GM21619 (cell line): ENCODE measurements at regions not wholly inside any gene's neighbourhood (a gene's known extent, or its start where the extent isn't known, plus 50 kb on each side); places are given as distances from the start of the nearest gene placed in this dataset.
"Not testable (repeated sequence)": the region's sequence is repeated elsewhere in the genome, so short reads cannot be mapped to it uniquely, and the experiment has no call there.

Experiments used
- ATAC-seq: cut with Tn5 transposase; IDR thresholded peaks from one replicate; pipeline ENCODE4 v1.9.1; 2021; ENCODE audit not compliant: unreplicated experiment

GRCh38 chr17:15858082-15858481 is 86.8 kb upstream of the ADORA2B start:
- ATAC-seq: not testable (repeated sequence)

DNA sequence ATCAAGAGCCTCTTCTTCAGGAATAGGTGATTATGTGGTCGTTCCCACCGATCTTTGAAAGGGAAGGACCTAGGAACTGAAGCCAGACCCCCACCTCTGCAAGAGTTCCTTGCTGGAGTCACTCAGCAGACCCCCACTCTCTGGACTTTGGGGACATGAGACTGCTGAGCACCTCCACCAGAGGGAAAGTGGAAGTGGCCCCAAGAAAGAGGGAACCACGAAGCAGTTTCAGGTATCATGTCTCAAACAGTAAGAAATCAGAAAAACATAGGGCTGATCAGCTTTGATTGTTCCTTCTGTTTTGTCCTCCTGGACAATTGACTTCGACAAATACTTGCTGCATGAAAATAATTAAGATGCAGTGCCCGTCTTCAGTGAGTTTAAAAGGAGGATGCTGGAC is 84.2 kb upstream of the ADORA2B start:
- peak; percentile 54 for ATAC-seq

DNA sequence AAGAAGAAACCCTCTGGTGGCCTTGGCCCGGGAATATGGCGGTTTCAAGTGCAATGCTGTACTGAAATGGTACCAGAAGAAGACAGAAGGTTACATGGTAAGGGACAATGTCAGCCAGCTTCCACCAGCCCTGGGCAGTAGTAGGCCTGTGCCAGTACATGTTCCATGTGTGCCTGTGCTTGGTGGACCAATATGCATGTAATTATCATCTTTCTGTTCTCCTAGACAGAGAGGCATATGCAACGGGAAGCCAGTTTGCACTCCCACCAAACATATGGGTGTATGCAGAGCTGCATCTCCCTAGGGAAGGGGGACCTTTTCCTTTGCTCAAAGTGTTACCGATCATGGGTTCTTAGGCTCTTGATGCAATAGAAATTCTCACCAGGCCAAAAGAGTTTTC is 80.9 kb upstream of the ADORA2B start:
- not testable (repeated sequence) for ATAC-seq

GRCh38 chr17:15864472-15864871 is 80.5 kb upstream of the ADORA2B start:
- ATAC-seq: not testable (repeated sequence)

- not testable (repeated sequence) for ATAC-seq
Observed at GRCh38 chr17:15866015-15866414, 78.9 kb upstream of the ADORA2B start.

DNA sequence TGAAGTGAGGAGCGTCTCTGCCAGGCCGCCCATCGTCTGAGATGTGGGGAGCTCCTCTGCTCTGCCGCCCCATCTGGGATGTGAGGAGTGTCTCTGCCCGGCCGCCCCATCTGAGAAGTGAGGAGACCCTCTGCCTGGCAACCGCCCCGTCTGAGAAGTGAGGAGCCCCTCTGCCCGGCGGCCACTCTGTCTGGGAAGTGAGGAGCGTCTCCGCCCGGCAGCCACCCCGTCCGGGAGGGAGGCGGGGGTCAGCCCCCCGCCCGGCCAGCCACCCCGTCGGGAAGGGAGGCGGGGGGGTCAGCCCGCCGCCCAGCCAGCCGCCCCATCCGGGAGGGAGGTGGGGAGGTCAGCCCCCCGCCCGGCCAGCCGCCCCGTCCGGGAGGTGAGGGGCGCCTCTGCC is 77.6 kb upstream of the ADORA2B start:
- ATAC-seq: not testable (repeated sequence)

GRCh38 chr17:15869868-15870267 is 75.1 kb upstream of the ADORA2B start:
- not testable (repeated sequence) for ATAC-seq

GRCh38 chr17:15872677-15873076 is 72.3 kb upstream of the ADORA2B start:
- not testable (repeated sequence) for ATAC-seq

DNA sequence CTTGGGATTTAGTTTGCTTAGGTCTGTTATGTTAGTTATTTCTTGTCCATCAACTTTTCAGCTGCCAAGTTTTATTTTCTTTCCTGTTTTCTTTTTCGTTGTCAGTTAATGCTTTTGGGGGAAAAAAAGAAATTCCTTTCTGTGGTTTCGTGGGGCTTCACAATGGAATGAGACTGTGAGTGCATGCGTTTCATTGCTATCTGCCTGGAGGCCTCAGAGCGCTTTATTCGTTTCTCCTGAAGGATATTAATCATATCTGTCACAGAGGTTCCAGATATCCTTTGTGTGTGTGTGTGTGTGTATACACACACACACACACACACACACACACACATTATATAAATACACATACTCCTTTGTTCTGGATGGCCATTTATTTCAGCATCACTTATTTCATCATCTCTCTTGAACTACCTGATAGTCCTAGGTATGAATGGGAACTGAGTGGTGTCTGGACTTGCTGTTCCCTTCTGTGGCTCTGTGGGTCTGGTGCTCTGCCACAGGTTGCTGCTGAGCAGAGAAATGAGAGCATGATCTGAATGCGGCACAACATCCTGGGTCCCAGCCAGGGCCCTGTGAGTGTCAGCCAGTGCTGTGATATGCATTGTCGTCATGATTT is 66.9 kb upstream of the ADORA2B start:
- ATAC-seq: not testable (repeated sequence)

DNA sequence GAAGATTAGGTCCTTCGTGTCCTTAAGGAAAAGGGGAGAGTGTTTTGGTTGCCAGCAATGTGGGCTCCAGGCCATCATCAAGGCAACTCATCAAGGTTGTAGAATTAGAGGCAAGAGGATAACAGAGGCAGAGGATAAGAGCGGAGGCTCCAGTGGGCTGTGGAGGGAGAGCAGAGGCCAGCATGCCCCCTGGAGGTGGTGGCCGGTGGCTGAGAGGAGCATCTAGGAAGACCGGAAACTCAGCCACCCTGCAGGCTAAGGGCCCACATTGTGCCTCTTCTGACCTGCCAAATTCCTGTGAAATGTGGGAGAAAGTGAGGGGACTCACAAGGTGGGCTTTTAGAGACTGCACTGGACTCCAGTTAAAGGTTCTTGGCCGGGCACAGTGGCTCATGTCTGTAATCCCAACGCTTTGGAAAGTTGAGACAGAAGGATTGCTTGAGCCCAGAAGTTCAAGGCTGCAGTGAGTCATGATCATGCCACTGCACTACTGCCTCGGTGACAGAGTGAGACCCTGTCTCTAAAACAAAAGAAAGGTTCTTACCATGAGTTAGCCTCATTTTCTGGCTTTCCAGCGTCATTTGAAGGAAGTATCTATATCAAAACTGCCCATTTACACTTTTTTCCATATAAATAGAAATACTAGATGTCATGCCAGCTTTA is 62.7 kb upstream of the ADORA2B start:
- ATAC-seq: no peak

- no peak for ATAC-seq
Observed at GRCh38 chr17:15882777-15883176, 62.2 kb upstream of the ADORA2B start.

GRCh38 chr17:15883617-15884111 is 61.3 kb upstream of the ADORA2B start:
- no peak for ATAC-seq

DNA sequence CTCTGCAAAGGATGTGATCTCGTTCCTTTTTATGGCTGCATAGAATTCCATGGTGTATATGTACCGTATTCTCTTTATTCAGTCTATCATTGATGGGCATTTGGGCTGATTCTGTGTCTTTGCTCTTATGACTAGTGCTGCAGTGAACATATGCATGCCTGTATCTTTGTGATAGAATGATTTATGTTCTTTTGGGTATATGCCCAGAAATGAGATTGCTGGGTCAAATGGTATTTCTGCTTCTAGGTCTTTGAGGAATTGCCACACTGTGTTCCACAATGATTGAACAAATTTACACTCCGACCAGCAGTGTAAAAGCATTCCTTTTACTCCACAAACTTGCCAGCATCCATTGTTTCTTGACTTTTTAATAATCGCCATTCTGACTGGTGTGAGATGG is 60.2 kb upstream of the ADORA2B start:
- no peak for ATAC-seq

- ATAC-seq: no peak
Observed at GRCh38 chr17:15885770-15886169, 59.2 kb upstream of the ADORA2B start.

DNA sequence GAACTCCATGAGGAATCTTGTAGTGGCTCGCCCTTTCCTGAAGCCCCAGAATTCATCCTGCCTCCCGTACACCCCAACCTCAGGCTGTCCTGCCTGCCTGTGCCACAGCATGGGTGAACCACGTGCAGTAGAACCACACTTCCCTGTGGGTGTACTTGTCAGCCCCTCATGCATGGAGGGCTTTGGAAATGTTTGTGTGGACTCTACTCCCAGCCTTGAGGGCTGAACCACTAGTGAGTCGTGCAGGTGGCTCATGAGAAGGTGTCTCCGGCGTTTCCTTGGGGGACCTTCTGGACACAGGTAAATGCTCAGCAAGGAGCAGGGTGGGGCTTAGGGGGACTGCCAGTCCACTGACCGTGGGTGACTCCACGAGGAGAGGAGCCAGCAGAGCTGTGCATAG is 58.7 kb upstream of the ADORA2B start:
- no peak for ATAC-seq

DNA sequence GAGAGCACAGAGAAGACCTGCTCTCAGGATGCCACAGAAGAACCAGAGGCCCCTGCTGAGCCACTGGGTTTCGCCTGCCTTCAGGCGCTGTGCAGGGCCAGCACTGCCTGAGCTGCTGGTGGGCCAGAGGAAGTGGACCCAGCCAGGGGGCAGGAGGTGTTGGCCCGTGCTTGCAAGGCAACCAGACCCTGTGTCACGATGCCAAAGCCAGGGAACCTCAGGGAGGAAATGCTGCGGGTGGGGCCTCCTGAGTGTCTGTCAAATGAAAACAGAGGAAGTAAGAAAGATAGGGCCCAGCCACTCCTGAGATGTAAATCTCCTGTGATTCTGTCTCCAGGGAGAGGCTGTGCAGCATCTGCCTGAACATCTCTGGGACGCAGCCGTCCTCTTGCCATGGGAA is 58.1 kb upstream of the ADORA2B start:
- ATAC-seq: no peak

DNA sequence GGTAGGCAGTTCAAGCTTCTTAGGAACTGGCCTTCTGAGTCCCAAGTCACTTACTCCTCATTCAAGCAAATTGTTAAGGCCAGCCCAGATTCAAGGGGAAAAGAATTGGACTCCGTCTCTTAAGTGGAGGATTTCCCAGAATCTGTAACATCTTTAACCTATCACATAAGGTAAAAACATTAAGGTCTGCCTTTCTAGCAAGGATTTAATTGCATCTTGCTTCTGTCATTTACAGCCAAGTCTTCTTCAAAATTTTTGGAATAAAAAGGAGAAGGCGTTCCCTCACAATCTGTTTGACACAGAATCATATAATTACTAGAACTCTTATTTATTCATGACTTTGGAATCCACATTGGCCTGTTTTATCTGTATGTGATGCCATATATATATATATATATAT is 56.5 kb upstream of the ADORA2B start:
- ATAC-seq: no peak

DNA sequence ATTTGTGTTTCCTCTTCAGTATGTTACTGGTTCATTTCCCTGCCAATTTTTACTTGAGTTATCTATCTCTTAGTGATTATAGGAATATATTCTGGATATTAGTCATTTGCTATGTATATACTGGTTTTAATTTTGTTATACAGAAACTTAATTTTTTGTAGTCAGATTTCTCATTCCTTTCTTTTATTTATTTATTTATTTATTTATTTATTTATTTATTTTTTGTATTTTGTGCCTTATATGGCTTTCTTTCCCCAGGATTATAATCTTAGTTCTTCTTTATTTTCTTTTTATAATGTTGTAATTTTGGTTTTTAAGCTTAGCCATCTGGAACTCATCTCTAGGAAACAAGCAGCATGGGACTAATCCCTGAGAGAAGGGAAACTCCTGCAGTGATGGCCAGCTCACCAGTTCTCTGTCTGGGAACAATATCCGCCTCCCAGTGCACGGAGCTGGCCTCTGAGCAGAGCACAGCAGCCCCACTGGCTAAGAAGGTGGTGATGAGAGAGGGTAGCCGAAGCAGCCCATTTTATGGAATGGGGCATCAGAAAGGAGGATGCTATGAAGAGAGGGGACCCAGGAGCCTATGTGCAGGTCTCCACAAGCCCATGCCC is 54.5 kb upstream of the ADORA2B start:
- ATAC-seq: no peak

- ATAC-seq: no peak
Observed at GRCh38 chr17:15891318-15891717, 53.6 kb upstream of the ADORA2B start.

GRCh38 chr17:15892244-15892643 is 52.7 kb upstream of the ADORA2B start:
- no peak for ATAC-seq

- no peak for ATAC-seq
Observed at GRCh38 chr17:15892731-15893657, 51.9 kb upstream of the ADORA2B start.
